Bone marrow (tissue), 2 donors: ENCODE measurements at regions not wholly inside any gene's neighbourhood (a gene's known extent, or its start where the extent isn't known, plus 50 kb on each side); places are given as distances from the start of the nearest gene placed in this dataset.

Source experiments
- DNase-seq, 2 donors: peaks; one replicate each; lab custom pipeline; 2025; lab: John Stamatoyannopoulos, UW

DNA sequence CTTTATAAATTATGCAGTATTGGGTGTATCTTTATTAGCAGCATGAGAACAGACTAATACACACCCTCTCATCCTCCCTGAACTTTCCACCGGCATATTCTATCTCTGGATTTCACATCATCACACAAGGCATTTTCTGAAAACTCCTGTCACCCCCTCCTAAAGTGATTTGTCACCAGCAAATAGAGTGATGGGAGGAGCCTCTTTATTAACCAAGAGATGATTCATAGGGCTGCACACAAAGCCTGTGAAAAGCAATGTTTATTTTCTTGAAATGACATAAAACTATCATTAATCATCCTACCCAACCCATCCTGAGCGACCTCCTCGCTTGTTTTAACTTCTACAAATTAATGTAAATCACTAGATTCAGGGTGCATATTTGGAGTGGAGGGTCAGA is 394.7 kb upstream of the SULF2 start:
- no peak for DNase-seq

DNA sequence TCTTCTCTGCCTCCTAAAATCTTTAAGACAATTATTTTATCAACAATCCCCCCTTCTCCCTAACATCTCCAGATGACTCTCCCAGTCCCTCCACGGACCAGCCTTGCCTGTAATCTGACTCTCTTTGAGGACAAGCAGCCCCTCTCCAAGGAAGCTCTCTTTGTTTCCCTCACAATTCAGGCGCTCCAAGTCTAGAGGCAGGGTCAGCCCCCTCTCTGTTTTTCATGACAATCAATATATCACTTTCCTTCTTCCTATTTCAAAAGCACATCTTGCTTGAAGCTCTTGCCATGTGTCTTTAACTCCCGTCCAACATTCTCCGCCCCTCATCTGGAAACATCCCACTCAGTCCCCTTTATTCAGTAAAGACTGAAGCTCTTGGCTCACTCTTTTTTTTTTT is 393.4 kb upstream of the SULF2 start:
- no peak for DNase-seq

DNA sequence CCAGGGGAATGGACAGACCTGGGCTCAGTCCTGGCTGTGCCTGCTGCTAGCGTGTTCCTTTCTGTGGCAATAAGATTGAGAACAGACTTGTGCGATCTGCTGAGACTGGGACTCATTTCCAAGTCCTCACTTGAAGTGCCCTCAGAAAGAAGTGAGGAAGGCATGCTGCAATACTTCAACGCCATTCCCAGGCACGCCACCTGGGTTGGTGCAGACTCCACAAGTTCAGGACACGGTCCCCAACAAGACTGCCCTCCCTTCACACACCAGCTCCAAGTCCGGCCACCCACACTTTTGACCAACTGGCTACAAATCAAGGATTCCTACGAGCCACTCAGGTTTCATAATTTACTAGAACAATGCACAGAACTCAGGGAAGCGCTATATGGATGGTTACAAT is 391.8 kb upstream of the SULF2 start:
- DNase-seq: no peak

GRCh38 chr20:48176139-48176538 is 390.9 kb upstream of the SULF2 start:
- DNase-seq: no peak

DNA sequence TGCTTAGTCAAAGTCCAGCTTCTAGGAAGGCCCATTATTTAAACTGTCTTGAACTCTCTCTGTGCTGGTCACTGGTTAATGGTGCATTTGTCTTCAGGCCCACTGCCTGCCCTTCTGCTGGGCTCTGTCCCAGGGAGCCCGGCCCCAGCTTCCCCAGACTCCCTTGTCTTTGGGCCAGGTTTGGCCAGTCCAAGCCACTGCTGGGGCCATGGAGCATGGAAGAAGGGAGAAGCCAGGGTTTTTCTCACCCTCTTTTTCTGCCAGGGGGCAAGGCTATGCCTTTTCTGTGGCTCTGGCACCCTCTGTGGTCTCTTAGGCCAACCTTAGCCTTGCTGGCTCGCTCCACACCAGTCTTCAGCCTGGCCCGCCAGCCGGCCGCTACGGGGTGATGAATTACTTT is 390.0 kb upstream of the SULF2 start:
- DNase-seq: no peak

DNA sequence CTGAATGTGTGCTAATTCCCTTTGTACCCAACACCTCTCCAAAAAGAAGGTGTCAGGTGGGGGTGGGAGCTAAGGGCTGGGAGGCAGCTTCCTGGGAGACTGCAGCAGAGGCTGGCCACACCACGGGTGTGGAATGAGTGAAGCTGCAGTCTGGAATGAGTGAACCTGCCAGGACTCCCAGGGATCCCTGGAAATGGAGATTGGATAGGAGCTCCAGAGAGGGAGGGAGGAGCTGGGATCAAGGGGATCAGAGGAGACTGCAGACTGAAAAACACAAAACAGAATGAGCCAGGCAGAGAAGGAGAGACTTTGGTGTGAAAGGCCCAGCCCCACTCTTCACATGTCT is 387.0 kb upstream of the SULF2 start:
- no peak for DNase-seq

DNA sequence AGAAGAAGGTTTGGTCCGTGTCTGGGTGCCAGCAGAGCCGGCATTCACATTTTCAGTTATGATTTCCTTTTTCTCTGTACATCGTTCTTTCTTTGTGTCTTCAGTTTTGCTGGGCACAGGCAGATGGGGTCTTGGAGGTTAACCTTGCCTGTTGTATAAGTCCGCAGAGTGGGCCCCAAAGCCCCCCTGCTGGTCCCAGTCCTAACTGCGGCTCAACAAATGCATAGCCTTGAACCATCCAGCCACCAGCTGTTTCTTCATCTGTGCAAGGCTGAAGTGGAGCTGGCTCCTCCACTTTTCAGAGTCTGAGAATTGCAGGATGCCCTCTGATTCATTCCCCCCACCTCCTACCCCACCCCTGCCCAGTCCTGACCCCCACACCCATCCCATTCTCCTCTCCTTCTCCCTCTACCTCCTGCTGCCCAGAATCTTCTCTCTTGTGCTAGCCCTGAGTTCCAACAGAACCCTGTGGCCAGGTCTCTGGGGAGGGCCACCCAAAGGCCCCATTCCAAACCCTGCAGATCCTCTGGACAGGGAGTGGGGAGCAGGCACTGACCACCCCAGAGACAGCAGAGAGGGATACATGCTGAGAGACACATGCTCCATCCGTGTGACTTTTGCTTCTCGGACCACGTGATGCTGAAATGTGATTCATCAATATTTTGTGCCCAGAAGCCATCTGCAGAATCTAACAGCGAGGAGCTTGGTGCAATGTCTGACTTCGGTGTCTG is 386.5 kb upstream of the SULF2 start:
- DNase-seq: no peak

- DNase-seq: no peak
These were observed 385.8 kb upstream of the SULF2 start for GRCh38 chr20:48171071-48171470.

DNA sequence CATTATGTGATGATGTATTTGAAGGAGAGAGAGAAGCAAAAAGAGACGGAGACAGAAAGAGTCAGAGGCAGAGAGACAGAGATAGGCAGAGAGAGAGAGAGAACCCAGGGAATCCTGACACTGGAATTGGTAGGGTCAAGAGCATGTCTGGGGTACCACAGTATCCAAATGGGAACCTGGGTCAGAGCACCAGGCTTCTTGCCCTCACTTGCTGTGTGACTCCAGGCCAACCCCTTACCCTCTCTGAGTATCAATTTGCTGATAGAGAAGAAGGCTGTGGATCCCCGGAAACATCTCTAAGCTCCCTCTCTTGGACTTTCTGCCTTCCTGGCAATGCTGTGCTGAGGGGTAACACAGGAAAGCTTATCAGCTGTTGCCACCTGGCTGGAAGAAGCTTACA is 385.3 kb upstream of the SULF2 start:
- DNase-seq: no peak

- no peak for DNase-seq
These were observed 384.5 kb upstream of the SULF2 start for GRCh38 chr20:48169650-48170225.

DNA sequence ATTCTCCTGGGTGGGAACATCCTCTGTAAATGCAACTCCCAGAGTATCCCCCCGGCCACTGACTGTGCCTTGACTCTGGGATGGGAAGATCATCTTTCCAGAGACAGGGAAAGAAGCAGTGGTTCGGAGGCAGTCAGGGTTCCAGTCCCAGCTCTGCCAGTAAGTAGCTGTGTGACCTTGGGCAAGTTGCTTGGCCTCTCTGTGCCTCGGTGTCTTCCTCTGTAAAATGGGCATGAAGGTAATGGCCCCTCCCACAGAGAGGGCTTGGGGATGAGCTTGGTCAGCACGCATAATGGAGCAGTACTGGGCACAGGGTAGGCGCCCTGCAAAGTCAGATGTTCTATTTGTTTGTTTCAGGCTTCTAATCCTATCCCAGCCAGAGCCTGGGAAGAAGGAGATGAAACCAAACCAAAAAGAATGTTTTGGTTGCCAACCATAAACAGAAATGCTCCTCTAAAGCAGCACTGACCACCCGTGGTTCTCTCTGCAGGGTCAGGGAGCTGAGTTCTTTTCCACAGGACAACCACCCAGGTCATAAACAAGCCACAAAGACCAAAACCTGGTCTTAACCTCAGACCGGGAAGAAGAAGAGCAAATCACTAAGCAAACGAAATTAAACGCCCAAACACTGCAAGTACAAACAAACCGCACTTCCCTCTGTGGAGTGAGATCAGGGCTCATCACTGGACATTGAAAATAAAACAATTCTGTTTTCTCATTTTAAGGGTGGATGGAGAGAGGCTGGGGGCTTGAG is 381.0 kb upstream of the SULF2 start:
- DNase-seq: no peak

DNA sequence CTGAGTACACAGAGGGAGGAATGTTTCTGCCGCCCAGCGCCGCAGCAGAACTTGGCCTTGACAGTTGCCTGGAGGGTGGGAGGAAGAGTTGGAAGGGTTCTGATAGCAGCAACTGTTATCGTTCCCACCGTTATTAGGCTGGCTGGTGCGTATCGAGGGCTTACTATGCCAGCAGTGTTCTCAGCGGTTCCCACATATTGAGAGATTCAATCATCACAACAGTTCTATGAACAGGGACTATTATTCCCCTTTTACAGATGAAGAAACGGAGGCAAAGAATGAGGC is 380.1 kb upstream of the SULF2 start:
- no peak for DNase-seq

GRCh38 chr20:48164566-48165400 is 379.5 kb upstream of the SULF2 start:
- no peak for DNase-seq

DNA sequence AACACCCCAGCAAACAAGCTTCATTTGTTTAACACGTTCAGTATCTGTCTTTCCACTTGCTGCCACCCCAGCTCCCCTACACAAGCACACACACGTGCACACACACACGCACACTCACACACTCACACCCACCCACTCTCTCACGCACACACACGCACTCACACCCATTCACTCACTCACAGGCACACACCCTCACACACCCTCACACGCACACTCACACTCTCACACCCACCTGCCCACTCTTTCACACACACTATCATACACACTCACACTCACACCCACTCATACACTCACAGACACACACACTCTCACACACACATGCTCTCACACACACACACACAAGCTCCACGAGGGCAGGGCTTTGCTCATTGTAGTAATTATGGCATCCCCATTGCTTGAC is 378.8 kb upstream of the SULF2 start:
- no peak for DNase-seq

DNA sequence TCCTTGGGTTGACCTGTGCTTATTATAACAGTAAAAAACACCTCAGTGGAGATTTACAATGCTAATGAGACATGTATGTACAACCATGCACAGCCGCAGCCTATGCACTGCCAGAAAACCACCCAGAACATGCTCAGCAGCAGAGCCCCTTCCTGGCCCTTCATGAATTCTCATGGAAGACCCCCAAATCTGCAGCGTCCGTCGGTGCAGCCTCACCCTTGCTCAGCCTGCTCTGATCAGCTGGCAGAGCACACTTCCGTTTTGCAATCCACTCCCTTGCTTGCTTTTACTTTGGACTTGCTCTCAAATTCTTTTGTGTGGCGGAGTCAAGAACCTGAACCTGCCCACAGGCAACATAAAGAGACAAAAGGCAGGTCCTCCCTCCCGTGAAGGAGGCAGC is 378.2 kb upstream of the SULF2 start:
- no peak for DNase-seq

DNA sequence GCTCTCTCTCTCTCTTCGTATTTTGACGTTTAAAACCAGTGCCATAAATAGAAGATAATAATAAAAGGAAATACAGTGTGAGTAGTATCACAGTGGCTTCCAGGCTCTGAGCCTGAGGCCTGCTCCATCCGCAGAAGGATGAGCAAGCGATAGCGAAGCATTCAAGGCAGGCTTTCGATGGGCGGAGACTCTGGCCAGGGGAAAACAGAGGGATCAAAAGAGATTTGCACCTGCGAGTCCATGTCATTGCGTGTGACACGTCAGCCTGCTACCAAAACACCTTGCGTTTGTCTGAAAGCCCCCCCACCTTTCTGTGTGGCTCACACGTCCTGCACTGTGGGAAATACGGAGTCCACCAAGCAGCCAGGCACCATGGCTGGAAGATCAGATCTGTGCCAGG is 377.3 kb upstream of the SULF2 start:
- no peak for DNase-seq

- no peak for DNase-seq
These were observed 374.1 kb upstream of the SULF2 start for GRCh38 chr20:48159145-48160008.

GRCh38 chr20:48158014-48158413 is 372.7 kb upstream of the SULF2 start:
- DNase-seq: no peak

- no peak for DNase-seq
These were observed 371.8 kb upstream of the SULF2 start for GRCh38 chr20:48156951-48157700.

GRCh38 chr20:48156521-48156920 is 371.2 kb upstream of the SULF2 start:
- DNase-seq: no peak

DNA sequence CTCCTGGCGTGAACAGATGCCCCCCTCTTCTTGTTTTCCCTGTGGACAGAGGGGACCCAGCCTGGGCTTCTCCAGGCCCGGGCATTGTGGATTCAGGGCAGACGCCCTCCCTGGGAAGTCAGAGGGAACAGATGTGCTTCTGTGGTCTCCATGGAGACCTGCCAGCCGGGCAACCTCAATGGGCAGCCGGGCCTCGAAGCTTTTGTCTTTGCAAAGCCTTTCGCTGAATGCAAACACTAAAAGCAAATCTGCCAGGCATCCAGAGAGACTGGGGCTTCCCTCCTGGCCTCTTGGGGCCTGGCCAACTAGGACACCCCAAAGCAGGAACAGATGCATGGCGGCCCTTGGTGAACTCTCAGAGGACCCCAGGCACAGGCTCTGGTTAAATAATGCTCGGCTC is 370.0 kb upstream of the SULF2 start:
- no peak for DNase-seq
